HG03520 (cell line): ENCODE measurements at regions not wholly inside any gene's neighbourhood (a gene's known extent, or its start where the extent isn't known, plus 50 kb on each side); places are given as distances from the start of the nearest gene placed in this dataset.
"Not testable (repeated sequence)": the region's sequence is repeated elsewhere in the genome, so short reads cannot be mapped to it uniquely, and the experiment has no call there.

Experiments
- ATAC-seq: cut with Tn5 transposase; IDR thresholded peaks from one replicate; pipeline ENCODE4 v1.9.1; 2021; ENCODE audit warnings: mild to moderate bottlenecking, moderate library complexity; ENCODE audit not compliant: unreplicated experiment

DNA sequence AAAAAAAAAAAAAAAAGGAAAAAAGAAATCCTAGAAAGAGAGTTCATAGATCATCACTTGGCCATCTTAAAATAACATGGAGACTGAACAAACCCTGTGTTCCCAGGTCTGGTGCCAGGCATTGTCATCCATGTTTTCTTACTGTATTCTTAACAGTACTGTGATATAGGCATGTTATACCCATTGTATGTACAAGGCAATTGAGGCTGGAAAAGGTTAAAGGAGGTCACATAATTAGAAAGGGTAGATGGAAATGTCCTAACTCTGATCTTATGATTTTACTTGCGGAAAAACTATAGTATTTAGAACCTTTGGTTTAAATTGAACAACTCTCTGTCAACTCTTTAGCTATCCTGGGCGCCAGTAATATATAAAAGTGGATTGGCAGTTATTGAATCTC, 478.2 kb upstream of the RGS6 start:
- ATAC-seq = no peak

DNA sequence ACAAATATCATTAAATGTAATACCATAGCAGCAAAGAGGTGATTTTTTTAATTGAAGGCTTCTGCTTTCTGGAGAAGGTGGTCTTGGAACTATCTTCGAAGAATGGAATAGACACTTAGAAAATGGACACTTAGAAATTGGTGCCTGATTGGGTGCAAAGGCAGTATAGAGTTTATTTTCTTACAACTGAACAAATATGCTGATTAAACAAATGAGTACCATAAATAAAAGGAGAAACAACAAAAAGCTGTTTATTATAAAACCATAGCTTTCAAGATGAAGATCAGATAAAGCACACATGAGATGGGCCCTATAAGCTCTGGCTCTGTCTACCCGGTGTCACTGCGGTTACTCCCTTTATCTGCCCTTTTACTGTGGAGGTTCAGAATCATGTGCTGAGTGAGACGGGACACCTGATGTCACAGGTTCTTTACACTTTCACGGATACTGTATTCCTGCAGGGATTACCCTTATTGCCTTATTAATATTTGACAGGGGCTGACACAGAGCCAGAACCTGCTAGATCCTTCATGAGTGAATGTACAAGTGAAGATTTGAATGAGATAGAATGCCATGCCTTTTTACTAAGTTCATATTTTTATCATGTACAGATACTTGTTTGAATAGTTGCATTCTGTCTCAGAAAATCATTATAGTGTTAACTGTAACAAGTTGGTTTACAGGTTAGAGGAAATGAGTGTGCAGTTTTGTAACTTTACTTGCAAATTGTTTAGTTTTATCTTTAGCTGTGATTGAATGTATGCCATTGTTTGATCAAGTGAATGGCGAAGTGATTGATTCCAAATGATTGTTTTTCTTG, 477.5 kb upstream of the RGS6 start:
- ATAC-seq = no peak

DNA sequence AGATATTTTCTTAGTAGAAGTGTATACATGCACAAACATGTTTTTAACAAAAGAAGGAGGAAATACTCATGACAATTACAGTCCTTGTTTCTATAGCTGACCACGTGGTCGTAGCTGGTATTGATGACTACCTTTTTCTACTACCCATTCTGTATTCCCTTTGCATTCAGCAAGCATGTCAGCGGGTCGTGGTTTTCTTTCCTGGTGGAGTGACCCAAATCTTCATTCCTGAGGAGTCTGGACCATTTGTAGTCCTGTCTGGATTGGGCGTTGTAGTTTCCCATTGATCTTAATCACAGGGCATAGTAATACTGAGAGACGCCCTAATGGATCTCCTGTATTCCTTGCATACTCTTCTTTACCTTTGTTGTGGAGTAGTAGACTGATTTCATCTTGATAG, 472.1 kb upstream of the RGS6 start:
- no peak for ATAC-seq

DNA sequence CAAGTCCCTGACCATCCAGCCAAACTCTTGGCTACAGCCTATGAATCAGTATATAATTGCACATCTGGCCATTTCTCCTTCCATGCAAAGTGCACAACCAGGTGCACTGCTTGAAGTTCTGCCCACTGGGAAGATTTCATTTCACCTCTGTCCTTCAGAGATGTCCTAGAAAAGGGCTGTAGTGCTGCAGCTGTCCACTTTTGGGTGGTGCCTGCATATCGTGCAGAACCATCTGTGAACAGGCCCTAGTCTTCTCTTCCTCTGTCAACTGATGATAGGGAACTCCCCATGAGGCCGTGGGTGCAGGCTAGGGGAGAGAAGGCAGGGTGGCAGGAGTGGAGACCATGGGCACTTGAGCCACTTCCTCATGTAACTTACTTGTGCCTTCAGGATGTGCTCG, 470.6 kb upstream of the RGS6 start:
- not testable (repeated sequence) for ATAC-seq

DNA sequence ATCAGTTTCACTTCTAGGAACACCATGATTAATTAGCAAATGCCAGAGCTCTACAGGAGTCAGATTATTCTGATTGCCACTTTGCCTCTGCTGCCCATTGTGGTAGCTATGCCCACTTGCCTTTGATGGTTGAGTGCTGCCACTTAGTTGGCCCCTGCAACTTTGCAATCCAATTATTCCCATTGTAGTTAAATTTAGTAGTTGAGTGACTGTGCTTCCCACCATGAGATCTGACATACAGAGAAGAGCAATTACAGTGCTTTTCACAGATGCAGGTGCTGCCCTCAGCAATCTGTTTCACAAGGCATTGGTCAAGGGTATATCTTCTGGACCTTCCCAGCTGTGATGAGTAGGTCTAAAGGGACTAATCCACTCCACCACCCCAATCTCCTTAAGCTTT, 468.4 kb upstream of the RGS6 start:
- no peak for ATAC-seq

DNA sequence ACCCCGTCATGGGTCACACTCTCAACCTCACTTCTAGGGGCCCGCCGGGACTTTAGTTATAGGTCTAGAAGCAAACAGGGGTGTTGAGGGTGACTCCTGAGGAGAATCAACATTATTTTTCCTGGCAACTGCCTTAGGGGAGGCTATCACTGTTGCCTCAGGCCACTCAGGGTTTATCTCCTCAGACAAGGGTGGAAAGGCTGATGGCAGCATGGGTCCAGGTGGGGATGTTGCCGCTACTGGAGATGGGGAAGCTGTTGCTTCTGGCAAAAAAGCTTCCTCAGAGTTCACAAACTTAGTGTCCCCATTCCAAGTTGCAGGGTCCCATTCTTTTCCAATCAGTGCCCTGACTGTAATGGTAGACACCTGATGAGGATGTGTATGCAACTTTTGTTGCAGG, 467.4 kb upstream of the RGS6 start:
- ATAC-seq = no peak

DNA sequence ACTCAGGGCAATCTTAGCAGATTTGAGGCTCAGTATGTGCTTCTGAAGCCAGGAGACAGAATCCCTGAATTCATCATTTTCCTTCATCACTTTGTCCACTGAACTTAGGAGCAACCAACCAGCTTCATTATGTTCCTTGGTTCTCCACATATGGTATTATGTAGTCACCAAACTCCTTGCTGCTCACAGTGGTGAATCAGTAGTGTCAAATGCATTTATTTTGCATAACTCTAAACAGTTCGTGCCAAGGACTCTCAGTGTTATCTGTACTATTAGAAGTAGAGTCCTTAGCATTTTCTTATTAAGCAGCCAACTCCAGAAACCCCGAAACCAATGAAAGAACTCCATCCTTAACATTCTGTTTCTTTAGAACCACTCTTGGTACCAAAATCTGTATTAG, 466.9 kb upstream of the RGS6 start:
- no peak for ATAC-seq

DNA sequence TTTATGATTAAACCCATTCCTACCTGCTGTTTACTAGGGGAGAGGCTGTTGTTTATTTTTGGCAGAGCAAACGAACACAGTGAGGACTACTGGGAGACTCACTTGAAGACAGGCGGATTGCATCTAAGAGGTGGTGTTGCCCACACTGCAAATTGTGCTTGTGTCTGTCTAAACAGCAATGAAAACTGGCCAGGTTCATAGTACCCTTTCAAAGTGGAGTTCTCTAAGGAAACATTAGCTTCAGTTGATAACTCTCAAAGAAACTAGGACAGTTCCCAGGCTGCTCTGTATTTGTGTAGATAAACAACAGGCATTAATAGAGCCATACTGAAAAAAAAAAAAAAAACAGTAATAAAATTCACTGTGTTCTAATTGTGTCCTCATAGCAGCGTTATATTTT, 466.0 kb upstream of the RGS6 start:
- ATAC-seq = no peak

DNA sequence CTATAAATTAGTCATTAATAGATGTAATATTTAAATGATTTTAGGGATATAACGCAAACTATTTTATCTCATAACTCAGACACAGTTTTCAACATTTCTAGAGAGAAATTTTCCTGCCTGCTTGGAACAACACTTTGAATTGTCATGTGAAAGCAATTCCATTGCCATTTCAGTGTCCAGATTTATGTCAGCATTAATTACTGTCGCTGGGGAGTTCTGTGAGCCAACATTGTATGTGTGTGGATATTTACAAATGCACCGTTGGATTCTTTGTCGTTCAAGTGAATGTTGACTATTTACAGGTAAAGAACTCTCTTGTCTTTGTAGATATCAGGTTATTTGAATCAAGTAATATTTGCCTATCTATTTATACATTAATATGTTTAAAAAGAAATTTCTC, 465.3 kb upstream of the RGS6 start:
- ATAC-seq = no peak

DNA sequence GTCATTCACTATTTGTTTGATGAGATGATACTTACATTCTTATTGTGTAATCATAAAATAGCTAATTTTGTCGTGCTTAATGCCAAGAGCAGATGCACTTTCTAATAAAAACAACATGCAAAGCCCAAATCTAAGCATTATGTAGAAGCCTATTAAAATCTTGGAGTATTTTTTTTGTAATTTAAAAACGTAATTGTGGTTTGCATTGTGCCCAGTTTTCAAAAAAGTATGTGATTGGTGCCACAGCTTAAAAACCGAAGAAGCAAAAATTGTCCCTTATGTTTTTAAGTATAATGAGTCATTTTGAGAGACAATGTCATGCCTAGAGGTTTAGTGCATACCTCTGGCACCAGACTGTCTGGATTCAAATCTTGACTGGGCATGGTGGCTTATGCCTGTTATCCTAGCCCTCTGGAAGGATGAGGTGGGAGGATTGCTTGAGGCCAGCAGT, 464.8 kb upstream of the RGS6 start:
- no peak for ATAC-seq

DNA sequence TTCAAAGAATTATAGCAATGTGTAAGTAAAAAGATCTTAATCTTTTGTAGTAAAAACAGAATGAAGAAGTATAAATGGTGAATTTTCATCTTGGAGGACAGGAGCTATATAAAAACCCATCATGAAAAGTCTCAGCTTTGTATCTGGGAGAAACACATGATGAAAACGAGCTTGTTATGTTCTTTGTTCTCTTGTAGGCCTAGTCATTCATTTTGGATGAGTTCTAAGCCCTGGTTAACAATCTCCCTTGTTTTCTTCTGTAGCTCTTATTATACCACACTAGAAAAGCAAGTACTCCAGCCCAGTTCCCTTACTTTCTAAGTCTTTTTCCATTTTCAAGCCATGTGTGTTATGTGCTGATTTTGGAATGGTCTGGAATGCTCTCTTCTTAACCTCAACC, 463.5 kb upstream of the RGS6 start:
- no peak for ATAC-seq

DNA sequence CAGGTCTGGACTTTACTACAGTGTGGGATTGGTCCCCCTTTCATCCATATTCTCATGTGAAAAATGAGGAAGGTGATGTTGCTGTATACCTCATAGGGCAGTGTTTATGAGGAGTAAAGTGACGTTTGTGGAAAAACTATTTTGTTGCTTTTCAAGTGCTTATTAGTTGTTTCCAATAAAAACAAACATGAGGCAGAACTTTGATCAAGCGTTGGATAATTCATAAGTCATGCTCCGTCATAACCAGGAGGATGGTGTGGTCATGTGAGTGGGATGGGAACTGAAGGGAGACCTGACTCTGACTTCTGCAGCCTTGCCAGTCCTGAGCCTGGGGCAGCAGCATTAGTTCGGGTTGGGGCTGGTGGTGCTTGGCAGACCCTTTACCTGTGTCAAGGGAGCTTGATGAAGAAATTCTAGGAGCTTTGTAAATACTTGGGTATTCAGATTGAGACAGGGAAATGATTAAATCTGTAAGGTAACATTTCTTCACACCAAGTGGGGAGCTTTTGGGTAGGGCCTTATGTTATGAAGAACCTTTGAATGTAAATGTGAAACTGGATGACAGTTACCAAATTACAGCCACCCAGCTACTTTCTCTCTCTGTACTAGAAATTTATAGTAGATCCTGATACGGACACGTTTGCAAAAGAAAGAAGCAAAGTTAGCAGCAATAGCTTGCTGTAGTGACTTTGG, 462.4 kb upstream of the RGS6 start:
- no peak for ATAC-seq

DNA sequence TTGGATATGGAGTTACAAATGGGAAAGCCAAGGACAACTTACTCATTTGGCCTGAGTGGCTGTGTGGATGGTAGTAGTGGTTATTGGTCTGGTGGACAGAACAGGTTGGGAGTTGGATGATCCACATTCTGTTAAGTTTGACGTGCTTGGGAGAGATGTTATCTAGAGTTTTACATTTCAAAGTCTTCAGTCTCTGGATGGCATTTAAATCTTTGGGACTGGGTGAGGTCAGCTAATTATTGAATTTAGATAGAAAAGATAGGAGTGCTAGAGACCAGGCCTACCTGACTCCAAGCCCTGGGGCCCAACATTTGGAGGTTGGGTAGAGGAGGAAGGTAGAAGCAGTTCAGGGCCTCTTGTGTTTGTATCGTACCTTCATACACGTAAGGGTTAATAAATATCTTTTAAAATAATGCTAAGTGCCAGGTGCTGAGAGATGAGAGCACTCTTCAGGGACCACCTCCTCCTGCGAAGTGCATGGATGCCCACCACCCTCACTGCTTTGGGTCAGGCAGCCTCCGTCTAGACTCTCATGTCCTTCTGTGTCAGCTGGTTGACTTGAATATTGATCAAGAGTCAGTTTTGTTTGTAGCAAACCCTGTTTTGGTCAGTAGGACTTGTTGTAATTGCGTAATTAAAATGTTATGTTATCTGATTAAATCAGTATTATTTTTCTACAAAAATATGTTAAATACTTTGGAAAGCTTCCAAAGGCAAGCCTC, 460.4 kb upstream of the RGS6 start:
- no peak for ATAC-seq

DNA sequence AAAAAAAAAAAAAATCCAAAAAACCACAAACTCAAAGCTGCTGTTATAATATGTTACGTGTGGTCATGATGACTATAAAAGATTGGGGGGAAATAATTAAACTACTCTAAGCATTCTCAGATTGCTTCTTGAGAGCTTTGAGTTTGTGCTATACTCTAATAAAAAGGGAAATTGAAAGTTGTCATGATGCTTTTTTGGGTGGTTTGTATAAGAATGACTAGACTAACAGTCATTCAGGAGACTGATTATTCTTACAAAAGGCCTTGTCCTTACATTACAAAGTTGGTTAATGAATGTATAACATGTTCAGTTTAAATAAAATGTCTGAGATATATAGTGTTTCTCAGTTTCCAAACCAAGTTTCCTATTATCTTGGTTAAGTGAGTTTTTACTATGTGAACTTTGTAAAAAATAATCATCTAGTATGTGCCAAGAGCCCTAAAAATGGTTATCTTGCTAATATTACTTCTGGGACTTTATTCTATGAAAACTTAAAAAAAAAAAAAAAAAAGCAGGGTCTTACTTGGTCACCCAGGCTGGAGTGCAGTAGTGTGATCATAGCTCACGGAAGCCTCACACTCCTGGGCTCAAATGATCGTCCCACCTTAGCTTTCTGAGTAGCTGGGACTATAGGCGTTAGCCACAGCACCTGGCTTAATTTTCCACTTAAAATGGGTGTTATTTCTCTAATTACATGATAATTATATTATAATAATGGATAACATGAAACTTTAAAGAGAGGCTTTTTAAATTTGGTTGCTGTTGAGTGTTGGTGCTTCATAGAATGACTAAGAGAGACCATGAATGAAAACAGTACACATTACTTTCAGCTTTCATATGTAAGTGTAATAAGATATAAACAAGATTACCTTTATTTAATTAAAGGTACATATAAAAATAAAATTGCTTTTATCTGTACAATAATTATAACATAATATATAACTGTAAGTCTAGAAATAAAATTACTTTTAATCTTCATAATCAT, 459.6 kb upstream of the RGS6 start:
- no peak for ATAC-seq

DNA sequence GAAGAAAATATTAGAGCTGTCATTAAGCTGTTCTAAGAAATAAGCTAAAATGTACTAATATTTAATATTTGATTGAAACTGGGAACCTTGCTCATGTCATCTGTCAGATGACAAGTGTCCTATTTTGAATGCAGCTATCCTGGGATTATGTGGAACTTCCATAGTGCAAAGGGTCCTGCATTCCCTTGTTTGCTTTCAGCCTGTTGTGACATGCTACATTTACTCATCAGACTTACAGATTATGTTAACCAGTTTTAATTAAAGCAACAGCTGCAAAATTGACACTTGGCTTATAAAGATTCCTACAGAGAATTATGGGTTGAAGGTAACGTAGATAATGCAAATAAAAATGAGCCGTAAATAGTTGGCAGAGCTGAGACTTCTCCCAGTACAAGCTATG, 458.4 kb upstream of the RGS6 start:
- no peak for ATAC-seq

DNA sequence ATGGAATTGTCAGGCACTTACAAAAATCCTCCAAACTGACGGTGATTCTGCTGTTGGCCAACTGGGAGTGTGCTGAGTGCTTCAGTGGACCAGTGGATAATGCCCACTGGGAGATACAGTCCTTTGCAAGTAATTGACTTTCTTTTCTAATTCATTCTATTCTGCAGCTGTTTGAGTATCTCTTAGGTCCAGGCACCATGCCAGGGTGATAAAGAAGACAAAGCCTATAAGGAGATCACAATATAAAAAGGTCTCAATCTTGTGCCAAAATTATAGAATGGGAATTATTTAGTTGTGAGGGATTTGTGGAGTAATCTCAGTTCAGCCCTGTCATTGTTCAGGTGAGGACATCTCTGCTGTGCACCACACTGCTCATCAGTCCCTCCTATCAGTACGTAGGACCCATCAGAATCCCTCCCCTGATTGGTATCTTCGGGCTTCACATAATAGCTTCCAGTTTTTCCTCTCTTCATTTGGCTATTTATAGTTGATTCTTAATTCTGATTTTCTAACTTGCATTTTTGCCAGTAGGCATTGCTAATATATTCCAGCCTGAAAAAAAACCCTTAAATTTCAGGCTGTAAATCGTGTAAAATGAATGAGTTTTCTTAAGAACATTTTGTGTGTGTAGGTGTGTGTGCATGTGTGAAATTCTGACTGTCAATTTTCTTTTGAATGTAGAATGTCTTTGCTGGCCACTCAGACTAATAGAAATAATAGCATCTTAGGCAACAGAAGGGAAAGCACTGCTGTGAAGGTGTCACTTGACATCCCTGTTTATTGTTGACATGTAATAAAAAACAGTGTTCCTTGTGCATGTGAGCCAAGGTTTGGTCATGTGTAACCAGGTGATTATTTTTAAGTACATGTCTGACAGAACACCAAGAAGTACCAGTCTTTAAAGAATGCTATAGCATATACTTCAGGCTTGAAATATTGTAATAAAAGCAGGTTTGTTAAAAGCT, 457.6 kb upstream of the RGS6 start:
- no peak for ATAC-seq

DNA sequence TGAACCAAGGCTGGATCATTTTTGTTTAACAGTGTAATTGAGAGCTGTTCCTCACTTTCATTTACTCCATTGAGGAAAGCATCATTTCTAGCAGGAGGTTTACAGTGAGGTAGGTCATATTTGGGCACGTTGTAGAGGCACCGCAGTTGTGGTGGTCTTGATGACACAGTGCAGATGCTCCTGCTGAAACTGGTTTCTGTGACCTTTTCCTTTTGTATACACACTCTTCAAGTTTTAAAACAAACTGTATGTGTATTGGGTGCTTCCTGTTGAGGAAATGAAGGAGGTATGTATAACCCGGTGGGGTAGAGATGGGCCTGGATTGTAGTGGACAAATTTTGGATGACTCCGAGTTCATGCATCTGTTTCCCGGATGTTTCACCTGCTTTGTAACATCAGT, 456.3 kb upstream of the RGS6 start:
- ATAC-seq = no peak

DNA sequence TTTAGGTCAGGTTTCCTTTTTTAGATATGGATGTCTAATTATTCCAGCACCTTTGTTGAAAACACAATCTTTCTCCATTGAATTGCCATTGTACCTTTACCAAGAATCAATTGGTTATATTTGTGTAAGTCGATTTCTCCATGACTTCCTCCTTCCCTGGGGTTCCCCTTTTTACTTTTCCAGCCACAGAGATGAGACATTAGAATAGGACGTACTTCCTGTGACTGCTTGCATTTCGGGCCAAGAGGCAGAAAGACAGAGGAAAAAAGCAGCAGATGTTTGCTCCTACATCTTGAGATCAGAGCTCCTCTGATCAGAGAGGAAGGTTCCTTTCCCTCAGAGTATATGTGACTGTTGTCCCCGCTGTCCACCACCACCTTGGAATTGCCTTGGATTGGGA, 453.7 kb upstream of the RGS6 start:
- no peak for ATAC-seq

DNA sequence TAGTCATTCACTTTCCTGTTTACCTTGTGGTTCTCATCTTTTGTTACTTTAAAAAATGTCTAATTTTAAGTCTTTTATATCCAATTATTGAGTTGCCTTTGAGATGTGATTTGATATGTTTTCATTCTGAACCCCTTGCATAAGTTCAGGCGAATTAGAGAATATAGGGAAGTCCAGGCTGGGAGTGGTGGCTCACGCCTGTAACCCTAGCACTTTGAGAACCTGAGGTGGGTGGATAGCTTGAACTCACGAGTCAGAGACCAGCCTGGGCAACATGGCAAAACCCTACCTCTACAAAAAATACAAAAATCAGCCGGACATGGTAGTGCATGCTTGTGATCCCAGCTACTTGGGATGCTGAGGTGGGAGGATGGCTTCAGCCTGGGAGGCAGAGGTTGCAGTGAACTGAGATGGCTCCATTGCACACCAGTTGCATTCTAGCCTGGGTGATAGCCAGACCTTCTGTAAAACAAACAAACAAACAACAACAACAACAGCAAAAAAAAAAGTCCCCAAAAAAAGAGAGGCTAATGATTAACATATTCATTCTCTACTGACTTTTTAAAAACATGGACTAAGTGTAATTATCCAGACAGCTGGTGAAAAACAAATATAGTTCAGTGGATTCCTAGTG, 451.1 kb upstream of the RGS6 start:
- no peak for ATAC-seq
